ENCODE measurements at regions not wholly inside any gene's neighbourhood (a gene's known extent, or its start where the extent isn't known, plus 50 kb on each side); places are given as distances from the start of the nearest gene placed in this dataset.
A peak's percentile ranks its signal among the peaks of the same experiment; 100 is the strongest.

DNA sequence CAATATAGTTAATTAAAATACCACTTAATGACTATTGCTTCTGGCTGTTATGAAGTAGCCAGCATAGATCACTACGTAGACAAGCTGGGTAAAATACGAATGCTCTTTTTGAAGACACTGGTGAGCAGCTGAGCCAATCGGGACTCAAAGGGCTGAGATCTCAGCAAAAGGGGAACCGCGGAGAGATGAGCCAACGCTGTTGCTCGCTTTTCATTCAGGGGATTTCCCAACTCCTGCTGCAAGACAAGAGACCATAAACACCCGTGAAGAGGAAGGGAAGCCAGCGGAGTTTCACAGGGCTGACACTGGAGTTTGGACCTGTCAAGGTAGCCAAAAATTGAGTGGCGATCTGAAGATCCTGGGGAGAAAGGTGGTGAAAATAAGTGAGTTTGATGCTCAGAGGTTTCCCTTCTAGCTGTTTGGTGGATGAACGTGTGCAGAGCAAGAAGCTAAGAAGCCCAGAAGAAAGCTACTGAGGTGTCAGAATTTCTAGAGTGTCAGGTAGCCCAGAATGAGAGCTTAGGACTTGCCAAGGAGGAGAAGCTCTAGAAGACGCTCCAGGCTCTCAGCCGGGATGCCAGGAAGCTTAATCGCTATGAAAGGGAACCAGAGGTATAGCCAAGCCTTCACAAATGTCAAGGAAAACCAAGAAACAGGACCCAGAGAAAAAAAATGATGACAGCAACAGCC is 79.6 kb upstream of the RNU6ATAC start:
- peak; percentile 5 for DNase-seq (ENCODE audit: low read depth)
- TF ChIP-seq CTCF (IDR thresholded peaks at IDR 0.05; ENCODE audit: low read length, missing control alignments), result no peak
- H3K4me3 ChIP-seq (replicated peaks; ENCODE audit: low read depth, low read length), result no peak overlapping the region

DNA sequence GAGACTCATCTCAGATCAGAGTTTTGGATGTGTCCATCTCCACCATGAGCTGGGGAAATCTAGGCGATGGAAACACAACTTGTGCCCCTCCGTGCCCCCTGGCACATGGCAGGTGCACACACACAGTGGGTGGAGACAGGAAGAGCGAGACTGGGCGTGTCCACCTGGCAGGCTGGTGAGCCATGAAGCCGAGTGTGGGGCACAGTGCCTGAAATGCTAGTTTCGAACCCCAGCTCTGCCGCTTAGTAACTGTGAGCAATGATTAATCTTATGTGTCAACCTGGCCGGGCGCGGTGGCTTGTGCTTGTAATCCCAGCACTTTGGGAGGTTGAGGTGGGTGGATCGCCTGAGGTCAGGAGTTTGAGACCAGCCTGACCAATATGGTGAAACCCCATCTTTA is 80.8 kb upstream of the RNU6ATAC start:
- no peak for TF ChIP-seq CTCF (IDR thresholded peaks at IDR 0.05; ENCODE audit: low read length, missing control alignments)
- DNase-seq (ENCODE audit: low read depth), result no peak
- no peak overlapping the region for H3K4me3 ChIP-seq (replicated peaks; ENCODE audit: low read depth, low read length)

DNA sequence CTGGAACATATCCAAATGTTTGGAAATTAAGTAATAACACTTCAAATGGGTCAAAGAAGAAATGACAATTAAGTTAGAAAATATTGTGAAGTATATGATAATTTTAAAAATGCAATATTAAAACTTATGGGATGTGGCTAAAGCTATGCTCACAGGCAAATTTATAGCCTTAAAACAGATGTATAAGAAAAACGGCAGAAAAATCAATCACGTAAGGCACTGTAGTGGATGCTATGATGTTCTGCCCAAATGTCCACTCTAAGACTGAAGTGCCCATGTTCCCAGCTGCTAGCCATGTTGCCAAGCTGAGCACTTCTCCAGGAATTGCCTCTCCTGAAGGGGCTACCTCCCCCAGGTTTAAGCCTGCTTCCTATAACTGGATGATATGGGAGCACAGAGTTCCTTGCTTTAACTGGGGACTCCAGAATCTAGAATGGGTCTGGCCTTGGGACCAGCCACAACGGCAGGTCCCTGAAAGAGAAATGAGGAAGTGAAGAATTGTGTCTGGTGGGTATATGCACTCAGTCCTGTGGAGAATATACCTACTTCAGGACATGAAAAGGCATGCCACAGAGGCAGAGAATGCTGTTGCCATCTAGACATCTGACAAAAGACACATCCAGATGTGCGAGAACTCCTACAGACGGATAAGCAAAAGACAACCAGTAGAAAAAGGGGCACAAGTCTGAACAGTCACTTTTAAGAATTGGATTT is 78.2 kb upstream of the RXRA start:
- TF ChIP-seq CTCF (IDR thresholded peaks at IDR 0.05; ENCODE audit: low read length, missing control alignments), result no peak
- no peak overlapping the region for H3K4me3 ChIP-seq (replicated peaks; ENCODE audit: low read depth, low read length)
- DNase-seq (ENCODE audit: low read depth), result no peak

DNA sequence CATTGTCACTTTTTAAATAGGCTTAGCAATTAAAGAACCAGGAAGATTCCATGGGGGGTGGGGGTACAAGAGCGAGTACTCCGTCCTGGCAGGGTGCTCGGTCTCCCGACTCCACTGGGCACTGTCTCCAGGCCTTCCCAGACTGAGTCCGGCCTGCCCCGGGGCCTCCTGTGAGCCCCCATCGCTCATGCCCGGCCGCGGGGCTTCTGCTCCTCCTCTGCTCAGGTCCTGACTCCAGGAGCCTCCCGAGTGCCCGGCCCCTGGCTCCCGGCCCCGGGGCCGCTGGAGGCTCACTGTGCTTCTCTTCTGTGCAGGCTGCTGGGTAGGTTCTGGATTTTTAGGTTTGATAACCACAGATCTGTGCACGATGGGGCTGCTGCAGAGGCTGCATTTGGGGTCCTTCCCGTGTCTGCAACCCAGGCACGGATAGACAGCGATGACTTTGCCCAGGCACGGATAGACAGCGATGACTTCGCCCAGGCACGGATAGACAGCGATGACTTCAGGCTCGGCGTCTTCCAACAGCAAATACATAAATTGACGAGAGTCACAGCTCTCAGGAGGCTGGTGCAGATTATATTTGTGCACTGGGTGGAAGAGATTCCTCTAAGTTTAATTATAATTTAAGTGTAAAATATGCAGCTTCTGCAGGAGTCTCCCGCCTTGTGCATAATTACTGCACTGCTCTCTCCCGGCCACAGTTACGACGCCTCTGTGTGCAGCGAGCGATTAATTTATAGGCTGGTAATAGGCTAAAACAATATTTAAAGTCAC is 74.8 kb upstream of the RXRA start:
- TF ChIP-seq CTCF (IDR thresholded peaks at IDR 0.05; ENCODE audit: low read length, missing control alignments), result no peak
- DNase-seq (ENCODE audit: low read depth), result no peak
- no peak overlapping the region for H3K4me3 ChIP-seq (replicated peaks; ENCODE audit: low read depth, low read length)

GRCh38 chr9:134252084-134252830 is 74.0 kb upstream of the RXRA start:
- DNase-seq (ENCODE audit: low read depth), result no peak
- no peak overlapping the region for H3K4me3 ChIP-seq (replicated peaks; ENCODE audit: low read depth, low read length)
- TF ChIP-seq CTCF (IDR thresholded peaks at IDR 0.05; ENCODE audit: low read length, missing control alignments), result no peak

GRCh38 chr9:134253606-134254205 is 72.5 kb upstream of the RXRA start:
- peak; percentile 8 for DNase-seq (ENCODE audit: low read depth)
- no peak overlapping the region for H3K4me3 ChIP-seq (replicated peaks; ENCODE audit: low read depth, low read length)
- TF ChIP-seq CTCF (IDR thresholded peaks at IDR 0.05; ENCODE audit: low read length, missing control alignments), result no peak

All from fibroblast of pulmonary artery (primary cell).